ENCODE measurements at regions not wholly inside any gene's neighbourhood (a gene's known extent, or its start where the extent isn't known, plus 50 kb on each side); places are given as distances from the start of the nearest gene placed in this dataset.

GRCh38 chr14:26395726-26396125 is 202.1 kb downstream of the NOVA1 start:
- 86% methylated on average over 1 of the region's 1 CpG for WGBS
- H3K4me1 ChIP-seq (ENCODE audit: control insufficient read depth, insufficient read depth, low read length), result no peaks in the 10 kb centered on the region
- no peak overlapping the region for H3K4me3 ChIP-seq (ENCODE audit: low read length)
- ATAC-seq (no peak), DNase-seq (no peak)
- H3K27ac ChIP-seq (ENCODE audit: low read length), result no peak overlapping the region
- no peaks in the 10 kb centered on the region for H3K9me3 ChIP-seq (ENCODE audit: control insufficient read depth, low read length)
- H3K27me3 ChIP-seq (ENCODE audit: control insufficient read depth, insufficient read depth), result no peaks in the 10 kb centered on the region
- intact Hi-C loops (cut with DNase I), result loop anchor here in 3 of 4 donors (10.0 kb wide), 1 partner anchor 589 kb away; no protein-coding TSS in a partner anchor

GRCh38 chr14:26394150-26394810 is 203.6 kb downstream of the NOVA1 start:
- Histone ChIP-seq H3K9me3 (ENCODE audit: control insufficient read depth, low read length) (no peaks in the 10 kb centered on the region), H3K4me1 (ENCODE audit: control insufficient read depth, insufficient read depth, low read length) (no peaks in the 10 kb centered on the region), H3K27me3 (ENCODE audit: control insufficient read depth, insufficient read depth) (no peaks in the 10 kb centered on the region), H3K4me3 (ENCODE audit: low read length) (no peak overlapping the region), H3K27ac (ENCODE audit: low read length) (no peak overlapping the region)
- 44% methylated on average over 4 of the region's 4 CpGs for WGBS
- no peak for DNase-seq
- intact Hi-C loops (cut with DNase I), result loop anchor here in 3 of 4 donors (5.0 to 10.0 kb wide), 2 partner anchors 338 to 591 kb away; no protein-coding TSS in a partner anchor
- ATAC-seq, result peak in 1 of 2 donors; percentile 76

GRCh38 chr14:26392498-26392897 is 205.3 kb downstream of the NOVA1 start:
- H3K4me1 ChIP-seq (ENCODE audit: control insufficient read depth, insufficient read depth, low read length), result no peaks in the 10 kb centered on the region
- ATAC-seq, result no peak
- no peaks in the 10 kb centered on the region for H3K9me3 ChIP-seq (ENCODE audit: control insufficient read depth, low read length)
- intact Hi-C loops (cut with DNase I), result loop anchor here in 3 of 4 donors (5.0 to 10.0 kb wide), 2 partner anchors 340 to 592 kb away; no protein-coding TSS in a partner anchor
- H3K4me3 ChIP-seq (ENCODE audit: low read length), result no peak overlapping the region
- no peak for DNase-seq
- WGBS, result 76% methylated on average over 7 of the region's 7 CpGs
- no peaks in the 10 kb centered on the region for H3K27me3 ChIP-seq (ENCODE audit: control insufficient read depth, insufficient read depth)
- no peak overlapping the region for H3K27ac ChIP-seq (ENCODE audit: low read length)

GRCh38 chr14:26389646-26390508 is 208.0 kb downstream of the NOVA1 start:
- peak; percentile 45 to 54 for ATAC-seq
- 60% methylated on average over 2 of the region's 2 CpGs for WGBS
- no peaks in the 10 kb centered on the region for H3K9me3 ChIP-seq (ENCODE audit: control insufficient read depth, low read length)
- H3K27ac ChIP-seq (ENCODE audit: low read length), result no peak overlapping the region
- H3K4me3 ChIP-seq (ENCODE audit: low read length), result no peak overlapping the region
- no peaks in the 10 kb centered on the region for H3K27me3 ChIP-seq (ENCODE audit: control insufficient read depth, insufficient read depth)
- DNase-seq, result peak in 1 of 3 donors; percentile 11
- no peaks in the 10 kb centered on the region for H3K4me1 ChIP-seq (ENCODE audit: control insufficient read depth, insufficient read depth, low read length)
- intact Hi-C loops (cut with DNase I), result loop anchor here in 3 of 4 donors (5.0 to 10.0 kb wide), 2 partner anchors 342 to 595 kb away; no protein-coding TSS in a partner anchor

GRCh38 chr14:26385310-26385709 is 212.5 kb downstream of the NOVA1 start:
- intact Hi-C loops (cut with DNase I), result no loop called here
- no peak for ATAC-seq
- no peaks in the 10 kb centered on the region for H3K27me3 ChIP-seq (ENCODE audit: control insufficient read depth, insufficient read depth)
- no peaks in the 10 kb centered on the region for H3K4me1 ChIP-seq (ENCODE audit: control insufficient read depth, insufficient read depth, low read length)
- 92% methylated on average over 3 of the region's 3 CpGs for WGBS
- no peak for DNase-seq
- H3K27ac ChIP-seq (ENCODE audit: low read length), result no peak overlapping the region
- H3K4me3 ChIP-seq (ENCODE audit: low read length), result no peak overlapping the region
- H3K9me3 ChIP-seq (ENCODE audit: control insufficient read depth, low read length), result no peaks in the 10 kb centered on the region

GRCh38 chr14:26382901-26383685 is 214.7 kb downstream of the NOVA1 start:
- intact Hi-C loops (cut with DNase I), result no loop called here
- no peak for DNase-seq
- Histone ChIP-seq H3K27me3 (ENCODE audit: control insufficient read depth, insufficient read depth) (no peaks in the 10 kb centered on the region), H3K4me3 (ENCODE audit: low read length) (no peak overlapping the region), H3K9me3 (ENCODE audit: control insufficient read depth, low read length) (no peaks in the 10 kb centered on the region), H3K4me1 (ENCODE audit: control insufficient read depth, insufficient read depth, low read length) (no peaks in the 10 kb centered on the region), H3K27ac (ENCODE audit: low read length) (no peak overlapping the region)
- ATAC-seq, result no peak
- WGBS, result 88% methylated on average over 6 of the region's 6 CpGs

GRCh38 chr14:26381405-26381804 is 216.4 kb downstream of the NOVA1 start:
- no peak for ATAC-seq
- Histone ChIP-seq H3K9me3 (ENCODE audit: control insufficient read depth, low read length) (no peaks in the 10 kb centered on the region), H3K27me3 (ENCODE audit: control insufficient read depth, insufficient read depth) (no peaks in the 10 kb centered on the region), H3K4me3 (ENCODE audit: low read length) (no peak overlapping the region), H3K27ac (ENCODE audit: low read length) (no peak overlapping the region), H3K4me1 (ENCODE audit: control insufficient read depth, insufficient read depth, low read length) (no peaks in the 10 kb centered on the region)
- 48% methylated on average over 2 of the region's 2 CpGs for WGBS
- DNase-seq, result no peak
- intact Hi-C loops (cut with DNase I), result no loop called here

- no peaks in the 10 kb centered on the region for H3K4me1 ChIP-seq (ENCODE audit: control insufficient read depth, insufficient read depth, low read length)
- H3K4me3 ChIP-seq (ENCODE audit: low read length), result no peak overlapping the region
- H3K9me3 ChIP-seq (ENCODE audit: control insufficient read depth, low read length), result no peaks in the 10 kb centered on the region
- 94% methylated on average over 1 of the region's 1 CpG for WGBS
- ATAC-seq (no peak), DNase-seq (no peak)
- intact Hi-C loops (cut with DNase I), result no loop called here
- no peaks in the 10 kb centered on the region for H3K27me3 ChIP-seq (ENCODE audit: control insufficient read depth, insufficient read depth)
- H3K27ac ChIP-seq (ENCODE audit: low read length), result no peak overlapping the region
Measured at GRCh38 chr14:26380637-26381036, 217.2 kb downstream of the NOVA1 start.

GRCh38 chr14:26379951-26380350 is 217.9 kb downstream of the NOVA1 start:
- no peak overlapping the region for H3K27ac ChIP-seq (ENCODE audit: low read length)
- intact Hi-C loops (cut with DNase I), result no loop called here
- no peak overlapping the region for H3K4me3 ChIP-seq (ENCODE audit: low read length)
- ATAC-seq, result no peak
- WGBS, result 62% methylated on average over 1 of the region's 1 CpG
- H3K9me3 ChIP-seq (ENCODE audit: control insufficient read depth, low read length), result no peaks in the 10 kb centered on the region
- DNase-seq, result no peak
- no peaks in the 10 kb centered on the region for H3K4me1 ChIP-seq (ENCODE audit: control insufficient read depth, insufficient read depth, low read length)
- H3K27me3 ChIP-seq (ENCODE audit: control insufficient read depth, insufficient read depth), result no peaks in the 10 kb centered on the region

GRCh38 chr14:26377150-26377549 is 220.7 kb downstream of the NOVA1 start:
- WGBS, result 61% methylated on average over 5 of the region's 5 CpGs
- no peak for ATAC-seq
- intact Hi-C loops (cut with DNase I), result no loop called here
- H3K4me1 ChIP-seq (ENCODE audit: control insufficient read depth, insufficient read depth, low read length), result no peaks in the 10 kb centered on the region
- H3K9me3 ChIP-seq (ENCODE audit: control insufficient read depth, low read length), result no peaks in the 10 kb centered on the region
- H3K27ac ChIP-seq (ENCODE audit: low read length), result no peak overlapping the region
- no peaks in the 10 kb centered on the region for H3K27me3 ChIP-seq (ENCODE audit: control insufficient read depth, insufficient read depth)
- no peak overlapping the region for H3K4me3 ChIP-seq (ENCODE audit: low read length)
- DNase-seq, result no peak
